ENCODE measurements at regions not wholly inside any gene's neighbourhood (a gene's known extent, or its start where the extent isn't known, plus 50 kb on each side); places are given as distances from the start of the nearest gene placed in this dataset.

DNA sequence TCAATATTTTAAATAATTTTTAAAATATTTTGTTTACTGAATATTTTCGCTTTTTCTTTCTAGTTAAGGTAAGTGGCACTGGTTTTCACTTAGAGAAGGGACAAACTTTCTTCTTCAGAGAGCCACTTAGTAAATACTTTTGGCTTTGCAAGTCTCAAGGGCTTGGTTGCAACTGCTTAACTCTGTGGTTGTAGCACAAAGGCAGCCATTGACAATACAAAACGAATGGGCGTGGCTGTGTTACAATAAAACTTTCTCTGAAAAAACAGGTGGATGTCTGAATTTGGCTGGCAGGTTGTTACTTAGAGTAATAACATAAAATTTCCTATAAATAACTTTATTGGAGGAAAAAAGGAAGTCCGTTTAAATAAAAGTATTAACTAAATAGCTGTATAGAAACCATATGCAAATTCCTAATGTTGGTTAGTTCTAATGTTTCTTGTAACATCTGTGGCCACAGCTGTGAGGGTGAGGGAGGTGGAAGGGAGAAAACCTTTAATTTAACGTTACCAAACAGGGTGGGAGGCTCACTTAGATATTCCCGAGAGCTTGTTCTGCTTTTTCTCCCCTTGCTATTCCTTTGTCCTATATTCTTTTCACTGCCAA is 62.4 kb upstream of the TNP1 start:
- Histone ChIP-seq H3K27me3 (ENCODE audit: control insufficient read depth, insufficient read depth, low read length) (no peaks in the 10 kb centered on the region), H3K36me3 (ENCODE audit: control insufficient read depth, insufficient read depth, low read length) (no peaks in the 10 kb centered on the region), H3K9me3 (ENCODE audit: control insufficient read depth, low read length) (no peaks in the 10 kb centered on the region), H3K4me1 (ENCODE audit: control insufficient read depth, insufficient read depth, low read length) (no peaks in the 10 kb centered on the region), H3K4me3 (ENCODE audit: low read length) (no peak overlapping the region), H3K9ac (ENCODE audit: low read length) (no peak overlapping the region)

- Histone ChIP-seq H3K9me3 (ENCODE audit: control insufficient read depth, low read length) (no peaks in the 10 kb centered on the region), H3K4me3 (ENCODE audit: low read length) (no peak overlapping the region), H3K4me1 (ENCODE audit: control insufficient read depth, insufficient read depth, low read length) (no peaks in the 10 kb centered on the region), H3K27me3 (ENCODE audit: control insufficient read depth, insufficient read depth, low read length) (no peaks in the 10 kb centered on the region), H3K36me3 (ENCODE audit: control insufficient read depth, insufficient read depth, low read length) (no peaks in the 10 kb centered on the region), H3K9ac (ENCODE audit: low read length) (no peak overlapping the region)
Measured at GRCh38 chr2:216920937-216921456, 61.1 kb upstream of the TNP1 start.

DNA sequence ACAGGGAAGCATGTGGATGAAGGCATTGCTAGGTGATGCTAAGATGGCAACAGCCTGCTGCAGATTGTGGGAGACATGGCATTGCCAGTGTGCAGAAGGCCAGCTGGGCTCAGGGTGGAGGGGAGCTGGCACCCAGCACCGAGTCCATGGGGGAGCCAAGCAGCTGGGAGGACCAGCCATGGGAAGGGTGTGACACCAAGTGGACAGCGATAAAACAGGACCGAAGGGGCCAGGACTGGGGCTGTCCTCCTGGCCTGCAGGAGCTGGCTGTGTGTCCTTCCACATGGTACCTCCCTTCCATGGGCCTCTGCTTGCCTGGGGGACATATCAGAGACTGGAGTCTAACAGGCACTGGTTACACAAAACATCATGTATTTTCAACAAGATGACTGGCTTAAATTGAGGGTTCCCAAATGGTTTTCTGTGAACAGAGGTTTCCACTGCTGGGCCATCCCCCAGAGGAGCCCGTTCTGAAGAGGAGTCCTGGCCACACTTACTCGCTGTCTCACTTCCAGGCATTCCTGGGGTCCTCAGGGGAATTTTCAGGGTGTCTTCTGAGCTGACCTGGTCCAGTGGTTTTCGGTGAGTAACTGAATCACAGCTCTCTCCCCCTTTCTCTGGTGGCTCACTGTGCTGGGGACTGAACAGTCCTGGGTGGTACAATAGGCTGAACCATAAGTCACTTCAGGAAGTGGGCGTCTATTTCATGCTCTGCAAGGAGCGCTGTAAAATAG is 60.4 kb upstream of the TNP1 start:
- H3K36me3 ChIP-seq (ENCODE audit: control insufficient read depth, insufficient read depth, low read length) = no peaks in the 10 kb centered on the region
- H3K4me3 ChIP-seq (ENCODE audit: low read length) = no peak overlapping the region
- no peak overlapping the region for H3K9ac ChIP-seq (ENCODE audit: low read length)
- no peaks in the 10 kb centered on the region for H3K4me1 ChIP-seq (ENCODE audit: control insufficient read depth, insufficient read depth, low read length)
- no peaks in the 10 kb centered on the region for H3K9me3 ChIP-seq (ENCODE audit: control insufficient read depth, low read length)
- no peaks in the 10 kb centered on the region for H3K27me3 ChIP-seq (ENCODE audit: control insufficient read depth, insufficient read depth, low read length)

GRCh38 chr2:216918088-216918680 is 58.3 kb upstream of the TNP1 start:
- H3K4me3 ChIP-seq (ENCODE audit: low read length) = no peak overlapping the region
- no peaks in the 10 kb centered on the region for H3K4me1 ChIP-seq (ENCODE audit: control insufficient read depth, insufficient read depth, low read length)
- no peak overlapping the region for H3K9ac ChIP-seq (ENCODE audit: low read length)
- H3K36me3 ChIP-seq (ENCODE audit: control insufficient read depth, insufficient read depth, low read length) = no peaks in the 10 kb centered on the region
- no peaks in the 10 kb centered on the region for H3K9me3 ChIP-seq (ENCODE audit: control insufficient read depth, low read length)
- no peaks in the 10 kb centered on the region for H3K27me3 ChIP-seq (ENCODE audit: control insufficient read depth, insufficient read depth, low read length)

GRCh38 chr2:216916956-216917650 is 57.2 kb upstream of the TNP1 start:
- Histone ChIP-seq H3K36me3 (ENCODE audit: control insufficient read depth, insufficient read depth, low read length) (no peaks in the 10 kb centered on the region), H3K27me3 (ENCODE audit: control insufficient read depth, insufficient read depth, low read length) (no peaks in the 10 kb centered on the region), H3K9me3 (ENCODE audit: control insufficient read depth, low read length) (no peaks in the 10 kb centered on the region), H3K9ac (ENCODE audit: low read length) (no peak overlapping the region), H3K4me3 (ENCODE audit: low read length) (no peak overlapping the region), H3K4me1 (ENCODE audit: control insufficient read depth, insufficient read depth, low read length) (no peaks in the 10 kb centered on the region)

- H3K36me3 ChIP-seq (ENCODE audit: control insufficient read depth, insufficient read depth, low read length) = no peaks in the 10 kb centered on the region
- H3K27me3 ChIP-seq (ENCODE audit: control insufficient read depth, insufficient read depth, low read length) = no peaks in the 10 kb centered on the region
- H3K4me3 ChIP-seq (ENCODE audit: low read length) = no peak overlapping the region
- no peak overlapping the region for H3K9ac ChIP-seq (ENCODE audit: low read length)
- H3K4me1 ChIP-seq (ENCODE audit: control insufficient read depth, insufficient read depth, low read length) = no peaks in the 10 kb centered on the region
- H3K9me3 ChIP-seq (ENCODE audit: control insufficient read depth, low read length) = no peaks in the 10 kb centered on the region
Measured at GRCh38 chr2:216915557-216916150, 55.8 kb upstream of the TNP1 start.

GRCh38 chr2:216914491-216914890 is 54.6 kb upstream of the TNP1 start:
- no peaks in the 10 kb centered on the region for H3K36me3 ChIP-seq (ENCODE audit: control insufficient read depth, insufficient read depth, low read length)
- H3K9me3 ChIP-seq (ENCODE audit: control insufficient read depth, low read length) = no peaks in the 10 kb centered on the region
- no peak overlapping the region for H3K9ac ChIP-seq (ENCODE audit: low read length)
- no peak overlapping the region for H3K4me3 ChIP-seq (ENCODE audit: low read length)
- no peaks in the 10 kb centered on the region for H3K4me1 ChIP-seq (ENCODE audit: control insufficient read depth, insufficient read depth, low read length)
- H3K27me3 ChIP-seq (ENCODE audit: control insufficient read depth, insufficient read depth, low read length) = no peaks in the 10 kb centered on the region

- Histone ChIP-seq H3K36me3 (ENCODE audit: control insufficient read depth, insufficient read depth, low read length) (no peaks in the 10 kb centered on the region), H3K9me3 (ENCODE audit: control insufficient read depth, low read length) (no peaks in the 10 kb centered on the region), H3K9ac (ENCODE audit: low read length) (no peak overlapping the region), H3K4me1 (ENCODE audit: control insufficient read depth, insufficient read depth, low read length) (no peaks in the 10 kb centered on the region), H3K4me3 (ENCODE audit: low read length) (no peak overlapping the region), H3K27me3 (ENCODE audit: control insufficient read depth, insufficient read depth, low read length) (no peaks in the 10 kb centered on the region)
Measured at GRCh38 chr2:216911886-216912285, 52.0 kb upstream of the TNP1 start.

DNA sequence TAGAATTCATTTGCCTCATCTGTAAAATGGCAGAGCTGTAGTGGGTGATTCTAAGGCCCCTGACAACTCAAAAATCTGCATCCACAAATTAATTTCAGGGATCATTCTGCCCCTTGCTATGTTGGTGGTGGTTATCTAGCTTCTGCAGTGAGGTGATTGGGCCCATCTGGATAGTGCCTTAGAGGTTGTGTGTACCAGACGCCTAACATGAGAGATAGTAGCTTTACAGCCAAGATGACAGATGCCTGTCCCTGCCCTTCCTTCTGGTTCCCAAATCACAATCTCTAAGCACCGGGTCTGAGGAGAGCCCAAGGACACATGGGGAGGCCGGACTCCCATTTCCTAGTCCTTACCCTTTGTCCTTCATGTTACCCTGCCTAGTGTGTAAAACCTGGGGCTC is 51.1 kb upstream of the TNP1 start:
- no peaks in the 10 kb centered on the region for H3K4me1 ChIP-seq (ENCODE audit: control insufficient read depth, insufficient read depth, low read length)
- H3K27me3 ChIP-seq (ENCODE audit: control insufficient read depth, insufficient read depth, low read length) = no peaks in the 10 kb centered on the region
- H3K9ac ChIP-seq (ENCODE audit: low read length) = no peak overlapping the region
- H3K36me3 ChIP-seq (ENCODE audit: control insufficient read depth, insufficient read depth, low read length) = no peaks in the 10 kb centered on the region
- no peak overlapping the region for H3K4me3 ChIP-seq (ENCODE audit: low read length)
- H3K9me3 ChIP-seq (ENCODE audit: control insufficient read depth, low read length) = no peaks in the 10 kb centered on the region

DNA sequence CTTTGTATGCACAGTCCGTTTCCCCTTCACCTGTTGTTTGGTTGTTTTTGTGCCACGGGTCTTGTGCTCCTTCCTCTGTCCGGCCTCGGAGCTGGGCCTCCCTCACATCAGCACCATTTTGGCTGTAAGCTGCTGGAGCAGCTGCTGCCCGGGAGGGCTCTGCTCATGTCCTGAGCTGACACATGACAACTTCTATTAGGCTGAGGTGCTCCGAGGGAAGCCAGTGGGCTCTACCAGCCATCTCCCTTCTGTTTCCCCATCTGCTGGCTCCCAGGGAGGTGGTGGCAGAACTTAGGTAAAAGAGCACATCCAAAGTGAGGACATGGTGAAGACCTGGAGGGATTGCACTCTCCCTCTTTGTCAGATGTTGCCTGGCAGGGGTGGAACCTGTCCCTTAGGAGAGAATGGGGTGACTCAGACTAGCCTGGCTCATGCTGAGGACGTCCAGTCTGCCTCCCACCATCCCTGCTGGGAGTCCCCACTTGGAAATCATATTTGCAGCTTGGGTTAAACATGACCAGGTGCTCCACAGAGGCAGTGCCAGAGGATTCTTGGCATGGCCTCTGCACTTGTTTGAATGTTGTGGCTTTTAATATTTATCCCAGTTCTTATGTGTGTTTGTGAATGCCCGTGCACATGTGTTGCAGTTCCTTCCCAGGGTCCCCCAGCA is 49.8 kb upstream of the TNP1 start:
- Histone ChIP-seq H3K4me1 (ENCODE audit: control insufficient read depth, insufficient read depth, low read length) (no peaks in the 10 kb centered on the region), H3K4me3 (ENCODE audit: low read length) (no peak overlapping the region), H3K9ac (ENCODE audit: low read length) (no peak overlapping the region), H3K9me3 (ENCODE audit: control insufficient read depth, low read length) (no peaks in the 10 kb centered on the region), H3K36me3 (ENCODE audit: control insufficient read depth, insufficient read depth, low read length) (no peaks in the 10 kb centered on the region), H3K27me3 (ENCODE audit: control insufficient read depth, insufficient read depth, low read length) (no peaks in the 10 kb centered on the region)
